Lower leg skin (tissue), 4 donors: ENCODE measurements at regions not wholly inside any gene's neighbourhood (a gene's known extent, or its start where the extent isn't known, plus 50 kb on each side); places are given as distances from the start of the nearest gene placed in this dataset.

ENCODE experiments used
- DNase-seq, 2 donors: peaks; one replicate each; pipeline ENCODE4 v3.0.0-alpha.2; 2019; ENCODE audit warnings: low spot score in 2 of 2
- H3K4me3 ChIP-seq: fragments of 200-600 bp; sonication (generic); 2 replicates; pipeline ENCODE4 v1.5.1; 2017; ENCODE audit warnings: mild to moderate bottlenecking, low read depth; ENCODE audit not compliant: poor library complexity, severe bottlenecking
- POLR2A ChIP-seq, 2 donors: fragments of 450-650 bp; IDR thresholded peaks; one replicate each; pipeline ENCODE4 v1.6.1; 2016 to 2017; ENCODE audit warnings: antibody characterized with exemption in 2 of 2, mild to moderate bottlenecking in 1 of 2, moderate library complexity in 1 of 2
- WGBS, 2 donors: methylation state at CpG; one replicate each; pipeline ENCODE4 v1.1.5; 2018; 5-methylcytosine and 5-hydroxymethylcytosine counted together
- intact Hi-C: fragments of 100-400 bp; cut with DNase I; formaldehyde crosslinking; loops from one replicate; pipeline ENCODE4 v1.15.0; 2023; ENCODE audit warnings: low total_unique reads
- TF ChIP-seq, protein P1 (sequence below), 3 donors: fragments of 450-650 bp; IDR thresholded peaks; one replicate each; pipeline ENCODE4 v1.5.1; 2016; ENCODE audit warnings: antibody characterized with exemption in 3 of 3, mild to moderate bottlenecking in 3 of 3, moderate library complexity in 2 of 3

DNA sequence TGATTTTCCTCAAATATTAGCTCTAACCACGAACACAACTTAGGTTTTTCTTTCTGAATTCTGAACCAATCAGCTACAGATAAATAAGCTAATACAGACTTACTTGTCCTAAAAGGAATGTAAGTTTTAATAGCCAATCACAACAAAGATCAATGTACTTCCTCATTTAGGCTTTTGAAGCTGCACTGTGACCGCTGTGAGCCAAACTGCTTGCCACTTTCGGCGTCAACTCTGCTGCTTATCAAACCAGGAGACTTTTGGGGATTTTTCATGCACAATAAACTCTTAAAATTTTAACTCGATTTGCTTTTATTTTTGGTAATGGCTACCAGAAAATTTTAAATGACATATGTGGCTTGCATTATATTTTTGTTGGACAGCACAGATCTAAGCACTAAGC, 92.5 kb downstream of the TMPRSS5 start:
- TF ChIP-seq, protein P1, sequence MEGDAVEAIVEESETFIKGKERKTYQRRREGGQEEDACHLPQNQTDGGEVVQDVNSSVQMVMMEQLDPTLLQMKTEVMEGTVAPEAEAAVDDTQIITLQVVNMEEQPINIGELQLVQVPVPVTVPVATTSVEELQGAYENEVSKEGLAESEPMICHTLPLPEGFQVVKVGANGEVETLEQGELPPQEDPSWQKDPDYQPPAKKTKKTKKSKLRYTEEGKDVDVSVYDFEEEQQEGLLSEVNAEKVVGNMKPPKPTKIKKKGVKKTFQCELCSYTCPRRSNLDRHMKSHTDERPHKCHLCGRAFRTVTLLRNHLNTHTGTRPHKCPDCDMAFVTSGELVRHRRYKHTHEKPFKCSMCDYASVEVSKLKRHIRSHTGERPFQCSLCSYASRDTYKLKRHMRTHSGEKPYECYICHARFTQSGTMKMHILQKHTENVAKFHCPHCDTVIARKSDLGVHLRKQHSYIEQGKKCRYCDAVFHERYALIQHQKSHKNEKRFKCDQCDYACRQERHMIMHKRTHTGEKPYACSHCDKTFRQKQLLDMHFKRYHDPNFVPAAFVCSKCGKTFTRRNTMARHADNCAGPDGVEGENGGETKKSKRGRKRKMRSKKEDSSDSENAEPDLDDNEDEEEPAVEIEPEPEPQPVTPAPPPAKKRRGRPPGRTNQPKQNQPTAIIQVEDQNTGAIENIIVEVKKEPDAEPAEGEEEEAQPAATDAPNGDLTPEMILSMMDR (IDR thresholded peaks at IDR 0.05), result no peak
- TF ChIP-seq POLR2A (IDR thresholded peaks at IDR 0.05), result no peak
- H3K4me3 ChIP-seq, result no peak overlapping the region
- intact Hi-C loops, result no loop called here
- WGBS, 2 donors, result 70 to 72% methylated on average over 5 of the region's 5 CpGs
- DNase-seq, result no peak

DNA sequence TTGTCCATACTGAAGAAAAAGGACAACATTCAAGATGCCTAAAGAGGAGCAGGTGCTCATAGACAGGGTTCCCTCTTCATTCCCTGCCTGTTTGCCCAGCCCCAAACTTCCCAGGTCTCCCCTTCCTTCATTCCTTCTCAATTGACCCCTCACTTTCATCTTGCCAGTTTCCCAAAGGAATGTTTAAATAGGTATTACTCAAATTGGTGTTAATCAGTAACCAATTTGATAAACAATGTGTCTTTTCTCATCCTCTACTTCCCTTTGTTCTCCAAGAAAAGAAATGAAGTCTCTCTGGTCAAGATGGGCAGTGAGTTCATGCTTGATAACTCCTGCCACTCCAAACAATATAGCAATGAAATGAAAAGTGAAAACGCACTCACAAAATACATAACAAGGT, 101.9 kb downstream of the TMPRSS5 start:
- DNase-seq, result no peak
- intact Hi-C loops, result no loop called here
- 90 to 92% methylated on average over 1 of the region's 1 CpG for WGBS, 2 donors

DNA sequence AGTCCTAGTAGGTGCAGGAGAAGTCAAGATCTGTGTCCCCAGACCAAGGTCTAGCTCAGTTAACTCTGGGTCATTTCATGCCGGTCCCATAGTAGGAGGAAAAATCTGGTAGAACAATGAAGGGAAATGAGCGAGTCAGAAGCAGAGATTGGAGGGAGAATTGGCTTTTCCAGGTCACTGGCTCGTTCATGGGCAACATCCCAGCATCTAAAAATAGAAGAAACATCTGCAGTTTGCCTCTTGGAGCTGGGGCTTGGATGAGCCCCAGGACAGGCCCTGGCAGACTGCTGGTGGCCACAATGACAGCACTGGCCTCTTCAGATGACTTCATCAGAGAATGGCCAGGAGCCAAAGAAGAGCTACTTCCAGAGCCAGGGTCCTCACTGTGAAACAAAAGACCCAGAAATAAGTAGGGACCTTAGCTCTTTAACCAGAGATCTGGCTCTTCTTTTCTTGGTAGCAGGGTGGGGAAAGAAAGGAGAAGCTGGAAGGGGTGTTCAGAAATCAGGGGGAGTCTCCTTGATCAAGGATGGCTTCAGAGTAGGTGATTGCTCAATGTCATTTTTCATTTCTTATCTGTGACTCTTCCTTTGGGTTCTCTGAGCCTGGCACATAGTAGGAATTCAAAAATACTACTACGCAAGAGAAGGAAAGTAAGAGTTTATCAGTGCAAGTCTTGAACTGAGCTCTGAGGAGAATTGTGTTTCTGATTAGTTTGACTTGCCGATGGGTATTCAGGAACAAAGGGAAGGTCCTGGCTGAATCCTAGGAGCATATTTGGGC, 102.6 kb downstream of the TMPRSS5 start:
- H3K4me3 ChIP-seq, result no peak overlapping the region
- intact Hi-C loops, result no loop called here
- no peak for DNase-seq
- WGBS, 2 donors, result 42 to 50% methylated on average over 5 of the region's 5 CpGs
- TF ChIP-seq, protein P1 (IDR thresholded peaks at IDR 0.05), result no peak
- no peak for TF ChIP-seq POLR2A (IDR thresholded peaks at IDR 0.05)

More for the DNA sequence above, 101.9 kb downstream of the TMPRSS5 start:
- TF ChIP-seq, protein P1 (IDR thresholded peaks at IDR 0.05), result no peak
- TF ChIP-seq POLR2A (IDR thresholded peaks at IDR 0.05), result no peak
- no peak overlapping the region for H3K4me3 ChIP-seq

DNA sequence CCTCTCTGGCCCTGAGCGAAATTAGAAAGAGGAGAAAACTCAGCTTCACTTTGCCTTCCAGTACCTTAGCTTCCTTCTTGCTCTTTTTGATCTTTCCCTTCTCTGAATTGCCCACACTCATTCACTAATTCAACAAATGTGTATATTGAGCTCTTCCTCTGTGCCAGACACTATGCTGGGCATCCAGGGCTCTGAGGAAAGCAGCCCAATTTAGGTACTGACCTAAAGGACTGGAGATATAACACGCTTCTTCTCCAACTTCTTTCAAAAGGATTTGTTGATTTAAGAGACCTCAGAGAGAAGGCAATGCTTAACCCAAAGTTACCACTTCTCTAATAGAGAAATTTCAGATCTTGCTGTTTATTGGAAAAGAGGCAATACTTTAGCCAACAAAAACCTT, 103.6 kb downstream of the TMPRSS5 start:
- DNase-seq, result no peak
- intact Hi-C loops, result no loop called here
- 80 to 88% methylated on average over 2 of the region's 2 CpGs for WGBS, 2 donors
- TF ChIP-seq POLR2A (IDR thresholded peaks at IDR 0.05), result no peak
- TF ChIP-seq, protein P1 (IDR thresholded peaks at IDR 0.05), result no peak
- H3K4me3 ChIP-seq, result no peak overlapping the region

DNA sequence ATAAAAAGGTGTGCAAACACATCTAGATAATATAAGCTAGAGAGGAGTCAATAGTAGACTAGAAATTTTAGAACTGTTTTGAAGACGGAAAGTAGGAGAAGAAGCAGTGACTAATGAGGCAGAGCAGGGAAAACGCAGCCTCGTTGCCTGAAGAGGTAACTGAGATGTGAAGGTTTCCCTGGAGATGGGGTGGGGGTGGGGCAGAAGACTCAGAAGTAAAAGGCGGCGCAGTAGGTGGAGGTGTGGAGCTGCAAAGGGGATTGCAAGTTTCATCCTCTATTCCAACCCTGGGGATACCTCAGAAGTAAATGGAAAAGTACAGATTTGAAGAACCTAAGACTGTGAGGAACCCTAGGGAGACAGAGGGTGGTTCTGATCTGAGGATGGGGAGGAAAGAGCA, 109.5 kb downstream of the TMPRSS5 start:
- H3K4me3 ChIP-seq, result no peak overlapping the region
- no peak for TF ChIP-seq POLR2A (IDR thresholded peaks at IDR 0.05)
- TF ChIP-seq, protein P1 (IDR thresholded peaks at IDR 0.05), result no peak
- DNase-seq, result no peak
- intact Hi-C loops, result no loop called here
- WGBS, 2 donors, result 66 to 73% methylated on average over 5 of the region's 5 CpGs
